ENCODE measurements at regions not wholly inside any gene's neighbourhood (a gene's known extent, or its start where the extent isn't known, plus 50 kb on each side); places are given as distances from the start of the nearest gene placed in this dataset.

DNA sequence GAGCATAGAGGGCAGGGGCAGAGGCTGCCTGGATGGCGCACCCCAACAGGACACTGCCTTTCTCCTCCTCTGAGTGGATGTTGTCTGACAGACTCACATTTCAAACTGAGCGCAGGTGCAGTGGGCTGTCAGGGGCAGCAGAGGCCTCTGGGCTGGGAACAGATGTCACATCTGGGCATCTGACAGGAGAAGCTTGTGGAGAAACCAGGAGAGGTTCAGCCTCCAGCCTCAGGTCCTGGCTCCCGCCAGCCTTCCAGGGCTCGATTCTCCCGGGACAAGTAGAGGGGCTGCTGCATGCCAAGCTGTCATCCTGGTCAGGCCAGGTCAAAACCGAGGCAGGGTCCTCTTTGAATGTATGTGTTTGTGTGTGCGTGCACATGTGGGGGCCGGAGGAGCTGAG lies 67.7 kb upstream of the SDK2 start:
- TF ChIP-seq, protein P1, sequence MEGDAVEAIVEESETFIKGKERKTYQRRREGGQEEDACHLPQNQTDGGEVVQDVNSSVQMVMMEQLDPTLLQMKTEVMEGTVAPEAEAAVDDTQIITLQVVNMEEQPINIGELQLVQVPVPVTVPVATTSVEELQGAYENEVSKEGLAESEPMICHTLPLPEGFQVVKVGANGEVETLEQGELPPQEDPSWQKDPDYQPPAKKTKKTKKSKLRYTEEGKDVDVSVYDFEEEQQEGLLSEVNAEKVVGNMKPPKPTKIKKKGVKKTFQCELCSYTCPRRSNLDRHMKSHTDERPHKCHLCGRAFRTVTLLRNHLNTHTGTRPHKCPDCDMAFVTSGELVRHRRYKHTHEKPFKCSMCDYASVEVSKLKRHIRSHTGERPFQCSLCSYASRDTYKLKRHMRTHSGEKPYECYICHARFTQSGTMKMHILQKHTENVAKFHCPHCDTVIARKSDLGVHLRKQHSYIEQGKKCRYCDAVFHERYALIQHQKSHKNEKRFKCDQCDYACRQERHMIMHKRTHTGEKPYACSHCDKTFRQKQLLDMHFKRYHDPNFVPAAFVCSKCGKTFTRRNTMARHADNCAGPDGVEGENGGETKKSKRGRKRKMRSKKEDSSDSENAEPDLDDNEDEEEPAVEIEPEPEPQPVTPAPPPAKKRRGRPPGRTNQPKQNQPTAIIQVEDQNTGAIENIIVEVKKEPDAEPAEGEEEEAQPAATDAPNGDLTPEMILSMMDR (conservative IDR thresholded peaks at IDR 0.05): no peak
- no peak overlapping the region for H3K27ac ChIP-seq

DNA sequence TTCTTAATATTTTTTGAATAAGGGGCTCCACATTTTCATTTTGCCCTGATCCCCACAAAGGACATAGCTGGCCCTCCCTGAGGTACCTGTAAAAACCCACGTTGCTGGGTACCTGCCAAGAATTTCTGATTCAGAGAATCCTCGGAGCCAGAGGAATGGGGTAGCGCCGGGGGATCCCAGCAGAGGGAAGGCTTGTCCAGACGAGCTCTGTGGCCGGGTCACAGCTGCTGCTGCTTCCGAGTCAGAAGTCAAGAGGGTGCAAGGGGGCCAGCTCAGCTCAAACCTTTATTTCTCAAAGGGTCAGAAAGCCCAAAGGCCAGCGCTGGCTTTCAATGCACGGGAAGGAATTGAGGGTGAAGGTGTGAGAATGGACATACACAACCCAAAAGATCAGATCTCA lies 68.9 kb upstream of the SDK2 start:
- TF ChIP-seq, protein P1 (conservative IDR thresholded peaks at IDR 0.05): no peak
- H3K27ac ChIP-seq: no peak overlapping the region

DNA sequence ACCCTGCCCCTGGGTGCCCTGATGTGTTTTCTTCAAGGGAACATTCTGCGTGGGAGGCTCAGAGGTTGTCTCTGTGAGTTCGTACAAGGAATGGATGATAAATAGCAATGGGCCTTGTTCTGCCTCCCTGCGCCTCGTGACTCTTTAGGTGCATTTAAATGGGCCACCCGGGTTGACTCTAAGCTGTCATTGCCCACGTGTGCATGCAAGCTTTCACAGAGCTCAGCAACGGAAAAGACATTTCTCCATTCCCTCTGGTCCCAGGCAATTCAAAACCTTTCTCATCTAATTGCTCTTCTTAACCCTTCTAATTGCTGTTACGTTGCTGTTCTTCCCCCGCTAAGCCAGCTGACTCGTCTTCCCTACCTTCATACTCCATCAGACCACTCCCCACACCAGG lies 71.5 kb upstream of the SDK2 start:
- H3K27ac ChIP-seq: no peak overlapping the region
- TF ChIP-seq, protein P1 (conservative IDR thresholded peaks at IDR 0.05): no peak

DNA sequence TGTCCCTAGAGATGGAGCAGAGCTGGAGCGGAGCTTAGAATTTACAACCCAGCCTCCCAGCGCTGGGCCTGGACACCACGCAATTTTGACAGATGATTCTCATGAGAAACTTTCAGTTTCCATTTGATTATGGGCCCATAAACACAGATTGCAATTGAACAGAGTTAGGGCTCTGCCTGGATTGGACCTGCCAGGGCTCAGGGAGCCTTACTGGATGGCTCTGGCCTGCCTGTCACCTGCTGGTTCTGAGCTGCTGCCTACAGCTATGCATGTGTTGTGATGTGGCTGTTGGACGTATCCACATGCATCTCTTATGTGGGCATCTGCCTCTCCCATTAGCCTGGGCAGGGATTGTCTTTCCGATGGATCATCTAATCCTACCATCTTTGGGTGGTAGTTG lies 73.4 kb upstream of the SDK2 start:
- TF ChIP-seq, protein P1 (conservative IDR thresholded peaks at IDR 0.05): no peak
- H3K27ac ChIP-seq: no peak overlapping the region

DNA sequence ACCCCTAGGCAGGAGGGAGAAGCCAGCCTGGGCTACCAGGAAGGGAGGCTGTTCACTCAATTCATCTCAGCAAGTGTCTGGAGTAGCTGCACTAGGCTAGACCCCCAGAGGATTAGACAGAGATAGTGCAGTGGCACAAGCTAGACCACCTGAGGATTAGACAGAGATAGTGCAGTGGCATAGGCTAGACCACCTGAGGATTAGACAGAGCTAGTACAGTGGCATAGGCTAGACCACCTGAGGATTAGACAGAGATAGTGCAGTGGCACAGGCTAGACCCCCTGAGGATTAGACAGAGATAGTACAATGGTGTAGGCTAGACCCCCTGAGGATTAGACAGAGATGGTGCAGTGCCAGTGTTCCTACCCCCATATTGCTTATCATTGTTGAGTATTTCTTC lies 74.1 kb upstream of the SDK2 start:
- H3K27ac ChIP-seq: no peak overlapping the region
- TF ChIP-seq, protein P1 (conservative IDR thresholded peaks at IDR 0.05): no peak

DNA sequence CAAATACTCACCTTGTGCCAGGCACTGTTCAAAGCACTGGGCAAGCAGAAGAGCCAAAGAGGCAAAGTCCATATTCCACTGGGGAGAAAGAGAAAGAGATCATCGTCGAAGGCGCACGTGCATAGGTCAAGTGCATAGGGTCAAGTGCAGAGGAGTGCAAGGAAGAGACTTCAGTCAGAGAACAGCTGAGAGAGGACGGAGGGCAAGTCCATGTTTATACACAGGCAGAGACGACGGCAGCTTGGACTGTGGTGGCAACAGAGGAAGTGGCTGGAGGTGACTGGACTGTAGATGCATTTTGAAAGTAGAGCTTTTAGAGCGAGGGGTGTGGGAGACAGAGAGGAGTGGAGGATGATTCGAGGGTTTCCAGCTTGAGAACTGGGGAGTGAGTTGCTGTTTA lies 74.7 kb upstream of the SDK2 start:
- H3K27ac ChIP-seq: no peak overlapping the region
- TF ChIP-seq, protein P1 (conservative IDR thresholded peaks at IDR 0.05): no peak

DNA sequence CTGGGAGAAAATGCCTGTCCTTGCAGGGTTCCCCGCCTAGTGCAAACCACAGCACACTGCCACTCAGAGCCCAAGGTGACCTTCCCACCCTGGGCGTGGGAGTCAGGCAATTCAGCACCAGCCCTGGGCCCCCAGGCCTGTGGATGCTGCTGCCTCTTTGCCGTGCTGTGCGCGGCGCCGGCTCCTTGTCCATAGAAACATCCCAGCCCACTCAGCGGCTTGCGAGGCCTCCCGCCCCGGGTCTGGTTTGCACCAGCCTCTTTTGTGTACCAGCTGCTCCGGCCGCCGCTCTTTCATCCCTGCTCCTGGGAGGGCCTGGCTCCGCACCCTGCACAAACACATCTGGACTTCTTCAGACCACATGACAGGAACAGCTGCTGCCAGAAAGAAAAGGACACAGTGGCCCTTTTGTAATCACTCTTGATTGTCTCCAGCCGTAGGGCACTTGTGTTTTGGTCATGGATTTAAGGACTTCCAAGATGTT lies 75.4 kb upstream of the SDK2 start:
- TF ChIP-seq, protein P1 (conservative IDR thresholded peaks at IDR 0.05): no peak
- H3K27ac ChIP-seq: no peak overlapping the region
